ENCODE measurements at regions not wholly inside any gene's neighbourhood (a gene's known extent, or its start where the extent isn't known, plus 50 kb on each side); places are given as distances from the start of the nearest gene placed in this dataset.

DNA sequence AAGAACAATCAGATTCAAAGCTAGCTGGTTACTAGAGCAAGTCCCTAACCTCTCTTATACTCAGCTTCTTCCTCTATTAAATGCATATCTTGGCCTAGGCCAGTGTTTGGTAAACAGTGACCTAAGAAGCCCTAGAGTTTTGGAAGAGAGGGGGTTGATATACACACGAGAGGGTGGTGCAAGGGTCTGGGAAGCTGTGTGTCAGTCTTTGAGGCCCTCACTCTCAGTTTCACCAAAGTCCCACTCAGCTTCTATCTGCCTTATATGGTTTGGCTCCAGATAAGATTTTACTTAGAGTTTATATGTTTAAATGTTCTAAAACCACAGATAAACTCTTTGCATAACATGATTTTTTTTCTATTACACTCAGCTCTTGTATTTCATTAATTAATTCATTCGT lies 526.1 kb upstream of the BTBD3 start:
- TF ChIP-seq, protein P1, sequence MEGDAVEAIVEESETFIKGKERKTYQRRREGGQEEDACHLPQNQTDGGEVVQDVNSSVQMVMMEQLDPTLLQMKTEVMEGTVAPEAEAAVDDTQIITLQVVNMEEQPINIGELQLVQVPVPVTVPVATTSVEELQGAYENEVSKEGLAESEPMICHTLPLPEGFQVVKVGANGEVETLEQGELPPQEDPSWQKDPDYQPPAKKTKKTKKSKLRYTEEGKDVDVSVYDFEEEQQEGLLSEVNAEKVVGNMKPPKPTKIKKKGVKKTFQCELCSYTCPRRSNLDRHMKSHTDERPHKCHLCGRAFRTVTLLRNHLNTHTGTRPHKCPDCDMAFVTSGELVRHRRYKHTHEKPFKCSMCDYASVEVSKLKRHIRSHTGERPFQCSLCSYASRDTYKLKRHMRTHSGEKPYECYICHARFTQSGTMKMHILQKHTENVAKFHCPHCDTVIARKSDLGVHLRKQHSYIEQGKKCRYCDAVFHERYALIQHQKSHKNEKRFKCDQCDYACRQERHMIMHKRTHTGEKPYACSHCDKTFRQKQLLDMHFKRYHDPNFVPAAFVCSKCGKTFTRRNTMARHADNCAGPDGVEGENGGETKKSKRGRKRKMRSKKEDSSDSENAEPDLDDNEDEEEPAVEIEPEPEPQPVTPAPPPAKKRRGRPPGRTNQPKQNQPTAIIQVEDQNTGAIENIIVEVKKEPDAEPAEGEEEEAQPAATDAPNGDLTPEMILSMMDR (IDR thresholded peaks at IDR 0.05): no peak
- no peak for TF ChIP-seq SIN3A (IDR thresholded peaks at IDR 0.05; ENCODE audit: borderline replicate concordance, insufficient read depth, low read depth, low read length)
- no peak for TF ChIP-seq TCF7L2 (IDR thresholded peaks at IDR 0.05; ENCODE audit: low read depth, low read length)
- TF ChIP-seq, protein P2, sequence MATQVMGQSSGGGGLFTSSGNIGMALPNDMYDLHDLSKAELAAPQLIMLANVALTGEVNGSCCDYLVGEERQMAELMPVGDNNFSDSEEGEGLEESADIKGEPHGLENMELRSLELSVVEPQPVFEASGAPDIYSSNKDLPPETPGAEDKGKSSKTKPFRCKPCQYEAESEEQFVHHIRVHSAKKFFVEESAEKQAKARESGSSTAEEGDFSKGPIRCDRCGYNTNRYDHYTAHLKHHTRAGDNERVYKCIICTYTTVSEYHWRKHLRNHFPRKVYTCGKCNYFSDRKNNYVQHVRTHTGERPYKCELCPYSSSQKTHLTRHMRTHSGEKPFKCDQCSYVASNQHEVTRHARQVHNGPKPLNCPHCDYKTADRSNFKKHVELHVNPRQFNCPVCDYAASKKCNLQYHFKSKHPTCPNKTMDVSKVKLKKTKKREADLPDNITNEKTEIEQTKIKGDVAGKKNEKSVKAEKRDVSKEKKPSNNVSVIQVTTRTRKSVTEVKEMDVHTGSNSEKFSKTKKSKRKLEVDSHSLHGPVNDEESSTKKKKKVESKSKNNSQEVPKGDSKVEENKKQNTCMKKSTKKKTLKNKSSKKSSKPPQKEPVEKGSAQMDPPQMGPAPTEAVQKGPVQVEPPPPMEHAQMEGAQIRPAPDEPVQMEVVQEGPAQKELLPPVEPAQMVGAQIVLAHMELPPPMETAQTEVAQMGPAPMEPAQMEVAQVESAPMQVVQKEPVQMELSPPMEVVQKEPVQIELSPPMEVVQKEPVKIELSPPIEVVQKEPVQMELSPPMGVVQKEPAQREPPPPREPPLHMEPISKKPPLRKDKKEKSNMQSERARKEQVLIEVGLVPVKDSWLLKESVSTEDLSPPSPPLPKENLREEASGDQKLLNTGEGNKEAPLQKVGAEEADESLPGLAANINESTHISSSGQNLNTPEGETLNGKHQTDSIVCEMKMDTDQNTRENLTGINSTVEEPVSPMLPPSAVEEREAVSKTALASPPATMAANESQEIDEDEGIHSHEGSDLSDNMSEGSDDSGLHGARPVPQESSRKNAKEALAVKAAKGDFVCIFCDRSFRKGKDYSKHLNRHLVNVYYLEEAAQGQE (IDR thresholded peaks at IDR 0.05; ENCODE audit: insufficient read depth in 1 of 2, low read depth in 2 of 2, low read length in 1 of 2): no peak
- no peak for TF ChIP-seq POLR2AphosphoS5 (IDR thresholded peaks at IDR 0.05; ENCODE audit: low read depth, low read length)
- in situ Hi-C loops (cut with HindIII; ENCODE audit: low pct_unique_long_range_greater_than_20kb, low sequenced_read_pairs): no loop called here
- Histone ChIP-seq H3K27me3 (ENCODE audit: control insufficient read depth, insufficient read depth, low read length) (no peaks in the 10 kb centered on the region), H3K36me3 (ENCODE audit: control insufficient read depth, insufficient read depth, low read length) (no peaks in the 10 kb centered on the region), H3K4me1 (ENCODE audit: control insufficient read depth, insufficient read depth, low read length) (no peaks in the 10 kb centered on the region), H3K27ac (ENCODE audit: low read length) (no peak overlapping the region), H3K9me3 (ENCODE audit: control insufficient read depth, insufficient read depth, low read depth, low read length) (no peaks in the 10 kb centered on the region), H3K4me3 (ENCODE audit: low read depth in 2 of 2, low read length in 2 of 2) (no peak overlapping the region)
- ChIA-PET CTCF (no interaction called here), POLR2A (interaction anchor here (0.5 kb wide), 1 partner anchor 1470 kb away, joined by 3 read pairs; no protein-coding TSS in a partner anchor)
- ATAC-seq (no peak), DNase-seq (ENCODE audit: low read depth, low spot score) (no peak)
- intact Hi-C loops (cut with micrococcal nuclease; ENCODE audit: unreplicated experiment): no loop called here
- BruUV-seq (replicated peaks): no TSS peak

DNA sequence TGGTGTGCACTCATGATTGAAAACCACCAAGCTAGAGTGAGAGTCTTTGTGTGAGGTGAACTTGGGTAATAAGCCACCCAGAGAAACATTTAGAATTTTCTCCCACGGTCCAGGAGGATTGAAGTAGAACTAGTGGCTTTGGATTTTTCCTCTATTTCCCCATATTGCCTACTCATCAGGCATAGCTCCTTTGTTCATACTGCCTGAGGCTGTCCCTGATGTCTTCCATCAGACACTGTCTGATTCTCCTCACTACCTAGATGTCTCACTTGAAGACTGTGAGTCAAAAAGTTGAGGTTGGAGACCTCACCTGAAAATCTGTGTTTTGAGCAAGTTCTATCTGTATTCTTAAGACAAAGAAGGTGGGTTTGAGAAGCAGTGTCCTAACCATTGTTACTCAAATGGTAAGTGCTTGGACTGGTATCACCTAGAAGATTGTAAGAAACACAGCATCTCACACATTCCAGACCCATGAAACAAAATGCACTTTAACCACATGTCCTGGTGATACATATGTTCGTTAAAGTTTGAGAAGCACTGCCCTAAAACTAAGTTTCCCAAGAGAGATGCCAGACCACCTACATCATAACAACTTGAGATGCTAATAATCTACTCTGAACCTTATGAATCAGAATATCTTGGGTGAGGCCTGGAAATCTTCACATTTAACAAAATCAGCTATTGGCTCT lies 523.4 kb upstream of the BTBD3 start:
- ATAC-seq (no peak), DNase-seq (ENCODE audit: low read depth, low spot score) (no peak)
- TF ChIP-seq POLR2AphosphoS5 (IDR thresholded peaks at IDR 0.05; ENCODE audit: low read depth, low read length) (no peak), SIN3A (IDR thresholded peaks at IDR 0.05; ENCODE audit: borderline replicate concordance, insufficient read depth, low read depth, low read length) (no peak), TCF7L2 (IDR thresholded peaks at IDR 0.05; ENCODE audit: low read depth, low read length) (no peak)
- TF ChIP-seq, protein P1 (IDR thresholded peaks at IDR 0.05): no peak
- TF ChIP-seq, protein P2 (IDR thresholded peaks at IDR 0.05; ENCODE audit: insufficient read depth in 1 of 2, low read depth in 2 of 2, low read length in 1 of 2): no peak
- Histone ChIP-seq H3K36me3 (ENCODE audit: control insufficient read depth, insufficient read depth, low read length) (no peaks in the 10 kb centered on the region), H3K4me3 (ENCODE audit: low read depth in 2 of 2, low read length in 2 of 2) (no peak overlapping the region), H3K9me3 (ENCODE audit: control insufficient read depth, insufficient read depth, low read depth, low read length) (no peaks in the 10 kb centered on the region), H3K4me1 (ENCODE audit: control insufficient read depth, insufficient read depth, low read length) (no peaks in the 10 kb centered on the region), H3K27me3 (ENCODE audit: control insufficient read depth, insufficient read depth, low read length) (no peaks in the 10 kb centered on the region), H3K27ac (ENCODE audit: low read length) (no peak overlapping the region)
- BruUV-seq (replicated peaks): no TSS peak
- POLR2A ChIA-PET: no interaction called here
- CTCF ChIA-PET: no interaction called here
- in situ Hi-C loops (cut with HindIII; ENCODE audit: low pct_unique_long_range_greater_than_20kb, low sequenced_read_pairs): no loop called here
- intact Hi-C loops (cut with micrococcal nuclease; ENCODE audit: unreplicated experiment): no loop called here

All from Panc1 (cell line).